ENCODE measurements at regions not wholly inside any gene's neighbourhood (a gene's known extent, or its start where the extent isn't known, plus 50 kb on each side); places are given as distances from the start of the nearest gene placed in this dataset.

- Mint-ChIP-seq H3K9me3 (no peaks in the 10 kb centered on the region), H3K36me3 (ENCODE audit: low read depth) (peaks cover 5% of the 10 kb centered on the region), H3K27me3 (ENCODE audit: low read depth) (no peaks in the 10 kb centered on the region), H3K27ac (peak overlapping the region; percentile 24 to 69 (median 47)), H3K4me3 (no peak overlapping the region), H3K4me1 (peaks cover 64% of the 10 kb centered on the region)
- no peak for TF ChIP-seq CTCF (IDR thresholded peaks at IDR 0.05; ENCODE audit: unreplicated experiment in 3 of 3)
Measured at GRCh38 chr3:57004229-57004628, 56.2 kb upstream of the SPATA12 start.

GRCh38 chr3:57003676-57004075 is 56.8 kb upstream of the SPATA12 start:
- TF ChIP-seq CTCF (IDR thresholded peaks at IDR 0.05; ENCODE audit: unreplicated experiment in 3 of 3): no peak
- no peak overlapping the region for H3K4me3 Mint-ChIP-seq
- H3K9me3 Mint-ChIP-seq: no peaks in the 10 kb centered on the region
- H3K27ac Mint-ChIP-seq: no peak overlapping the region
- H3K27me3 Mint-ChIP-seq (ENCODE audit: low read depth): no peaks in the 10 kb centered on the region
- peaks cover 60% of the 10 kb centered on the region for H3K4me1 Mint-ChIP-seq
- peaks cover 5% of the 10 kb centered on the region for H3K36me3 Mint-ChIP-seq (ENCODE audit: low read depth)

GRCh38 chr3:57001356-57001755 is 59.1 kb upstream of the SPATA12 start:
- Mint-ChIP-seq H3K27ac (no peak overlapping the region), H3K4me3 (no peak overlapping the region), H3K9me3 (no peaks in the 10 kb centered on the region), H3K36me3 (ENCODE audit: low read depth) (peaks cover 5% of the 10 kb centered on the region), H3K4me1 (peaks cover 60% of the 10 kb centered on the region), H3K27me3 (ENCODE audit: low read depth) (no peaks in the 10 kb centered on the region)
- no peak for TF ChIP-seq CTCF (IDR thresholded peaks at IDR 0.05; ENCODE audit: unreplicated experiment in 3 of 3)

- Mint-ChIP-seq H3K4me1 (peaks cover 60% of the 10 kb centered on the region), H3K9me3 (no peaks in the 10 kb centered on the region), H3K36me3 (ENCODE audit: low read depth) (peaks cover 5% of the 10 kb centered on the region), H3K27ac (peak overlapping the region in 2 of 3 experiments; percentile 47 to 97), H3K4me3 (no peak overlapping the region), H3K27me3 (ENCODE audit: low read depth) (no peaks in the 10 kb centered on the region)
- no peak for TF ChIP-seq CTCF (IDR thresholded peaks at IDR 0.05; ENCODE audit: unreplicated experiment in 3 of 3)
Measured at GRCh38 chr3:57000012-57000411, 60.5 kb upstream of the SPATA12 start.

- Mint-ChIP-seq H3K4me1 (peaks cover 61% of the 10 kb centered on the region), H3K27ac (peak overlapping the region in 2 of 3 experiments; percentile 47 to 97), H3K9me3 (no peaks in the 10 kb centered on the region), H3K4me3 (no peak overlapping the region), H3K36me3 (ENCODE audit: low read depth) (peaks cover 5% of the 10 kb centered on the region), H3K27me3 (ENCODE audit: low read depth) (no peaks in the 10 kb centered on the region)
- no peak for TF ChIP-seq CTCF (IDR thresholded peaks at IDR 0.05; ENCODE audit: unreplicated experiment in 3 of 3)
Measured at GRCh38 chr3:56999547-56999946, 60.9 kb upstream of the SPATA12 start.

- Mint-ChIP-seq H3K27me3 (ENCODE audit: low read depth) (no peaks in the 10 kb centered on the region), H3K4me3 (peak overlapping the region in 2 of 3 experiments; percentile 2 to 12), H3K4me1 (peaks cover 53% of the 10 kb centered on the region), H3K9me3 (no peaks in the 10 kb centered on the region), H3K27ac (peak overlapping the region; percentile 67 to 97 (median 82)), H3K36me3 (ENCODE audit: low read depth) (no peaks in the 10 kb centered on the region)
- no peak for TF ChIP-seq CTCF (IDR thresholded peaks at IDR 0.05; ENCODE audit: unreplicated experiment in 3 of 3)
Measured at GRCh38 chr3:56998076-56998529, 62.4 kb upstream of the SPATA12 start.
